HEK293T (cell line): ENCODE measurements at regions not wholly inside any gene's neighbourhood (a gene's known extent, or its start where the extent isn't known, plus 50 kb on each side); places are given as distances from the start of the nearest gene placed in this dataset.

Experiments
- BHLHE40 ChIP-seq: fragments of 450-650 bp; IDR thresholded peaks from 2 replicates; pipeline ENCODE4 v1.6.1; 2016; ENCODE audit warnings: mild to moderate bottlenecking, moderate library complexity, borderline replicate concordance
- FOXA1 ChIP-seq: fragments of 450-650 bp; IDR thresholded peaks from 2 replicates; pipeline ENCODE4 v1.6.1; 2016; ENCODE audit warnings: mild to moderate bottlenecking
- FOXK2 ChIP-seq: fragments of 450-650 bp; IDR thresholded peaks from 2 replicates; pipeline ENCODE4 v1.6.1; 2016; ENCODE audit warnings: mild to moderate bottlenecking
- SUZ12 ChIP-seq: fragments of 450-650 bp; IDR thresholded peaks from 2 replicates; pipeline ENCODE4 v1.6.1; 2016; ENCODE audit warnings: mild to moderate bottlenecking

- TF ChIP-seq BHLHE40 (no peak), SUZ12 (no peak), FOXA1 (no peak), FOXK2 (no peak)
Measured at GRCh38 chr21:35489389-35489980, 440.4 kb upstream of the RUNX1 start.
